Endothelial cell of umbilical vein (primary cell): ENCODE measurements at regions not wholly inside any gene's neighbourhood (a gene's known extent, or its start where the extent isn't known, plus 50 kb on each side); places are given as distances from the start of the nearest gene placed in this dataset.

ENCODE experiments used
- BruUV-seq: library from RNA; stranded (reverse); fragments of 400-500 nt; replicated peaks from 2 replicates; lab custom pipeline; 2021; lab: Mats Ljungman, UMichigan
- CTCF ChIA-PET: fragments of 300-600, 350-600 bp; sonication (Branson Sonifier 250); formaldehyde crosslinking; loops from one replicate; lab custom pipeline; 2021; ENCODE audit warnings: antibody characterized with exemption, inconsistent platforms; lab: Charles Lee
- POLR2A ChIA-PET: fragments of 300-600, 350-600 bp; sonication (Branson Sonifier 250); formaldehyde crosslinking; loops from one replicate; lab custom pipeline; 2021; ENCODE audit warnings: antibody characterized with exemption, inconsistent platforms; lab: Charles Lee
- DNase-seq: peaks from one replicate; pipeline ENCODE4 v3.0.0-alpha.2; 2011; ENCODE audit warnings: low read depth, low spot score
- FAIRE-seq: peaks from 2 replicates; lab custom pipeline; 2011; peaks lifted over from hg19 to GRCh38; lab: Jason Lieb, UNC
- H2AFZ ChIP-seq: 2 replicates; pipeline ENCODE4 v1.6.0; 2012; ENCODE audit warnings: low read depth, low read length, control low read depth, inconsistent platforms
- H3K27ac ChIP-seq: 2 replicates; pipeline ENCODE4 v1.5.1; 2011; ENCODE audit warnings: low read depth, mild to moderate bottlenecking, control low read depth, low read length, moderate library complexity; ENCODE audit not compliant: insufficient read depth
- H3K27me3 ChIP-seq, 2 experiments: 2 replicates each; pipeline versions ENCODE4 v1.6.0 to v1.6.1; 2011; ENCODE audit warnings: low read length in 2 of 2, mixed read lengths in 1 of 2; ENCODE audit not compliant: control insufficient read depth in 2 of 2, insufficient read depth in 2 of 2
- H3K36me3 ChIP-seq, 2 experiments: 2 replicates in 1 of 2; 3 replicates in 1 of 2; pipeline ENCODE4 v1.5.1; 2011; ENCODE audit warnings: low read length in 2 of 2, mild to moderate bottlenecking in 1 of 2, moderate library complexity in 1 of 2; ENCODE audit not compliant: control insufficient read depth in 2 of 2, insufficient read depth in 2 of 2; ENCODE audit errors: extremely low read depth in 1 of 2
- H3K4me1 ChIP-seq: 3 replicates; pipeline ENCODE4 v1.5.1; 2011; ENCODE audit warnings: mild to moderate bottlenecking, low read length; ENCODE audit not compliant: control insufficient read depth, insufficient read depth; ENCODE audit errors: extremely low read depth
- H3K4me2 ChIP-seq: 2 replicates; pipeline ENCODE4 v1.6.1; 2011; ENCODE audit warnings: low read length, control low read depth, mixed read lengths; ENCODE audit not compliant: insufficient read depth
- H3K4me3 ChIP-seq, 3 experiments: fragments of 200-600 bp in 1 of 3; sonication (generic), shearing (Covaris generic) in 1 of 3; replicated peaks in 1 of 3; 2 replicates each; pipeline ENCODE4 v1.5.1; 2011 to 2016; ENCODE audit warnings: control low read depth in 3 of 3, low read length in 3 of 3, mild to moderate bottlenecking in 2 of 3, inconsistent platforms in 1 of 3, low read depth in 1 of 3, moderate library complexity in 1 of 3; ENCODE audit not compliant: insufficient read depth in 1 of 3
- H3K79me2 ChIP-seq: 2 replicates; pipeline ENCODE4 v1.6.0; 2012; ENCODE audit warnings: low read length, inconsistent platforms; ENCODE audit not compliant: control insufficient read depth, insufficient read depth
- H3K9ac ChIP-seq: replicated peaks from 2 replicates; pipeline ENCODE3; 2011; ENCODE audit warnings: low read length, control low read depth; ENCODE audit not compliant: insufficient read depth; ENCODE audit errors: extremely low read depth
- H3K9me1 ChIP-seq: replicated peaks from 3 replicates; pipeline ENCODE4 v1.6.0; 2011; ENCODE audit warnings: mild to moderate bottlenecking, low read length; ENCODE audit not compliant: control insufficient read depth, insufficient read depth; ENCODE audit errors: extremely low read depth
- H3K9me3 ChIP-seq: replicated peaks from 2 replicates; pipeline ENCODE4 v1.5.1; 2012; ENCODE audit warnings: low read length, inconsistent platforms; ENCODE audit not compliant: control insufficient read depth, insufficient read depth
- H4K20me1 ChIP-seq: replicated peaks from 2 replicates; pipeline ENCODE3; 2011; ENCODE audit warnings: mild to moderate bottlenecking, low read length; ENCODE audit not compliant: control insufficient read depth, insufficient read depth; ENCODE audit errors: extremely low read depth
- CTCF ChIP-seq, 2 donors: IDR thresholded peaks; 1 replicate in 1 of 2; 2 replicates in 1 of 2; pipeline ENCODE4 v1.5.1; 2011; ENCODE audit warnings: low read length in 2 of 2, mild to moderate bottlenecking in 2 of 2, moderate library complexity in 2 of 2, control low read depth in 1 of 2, inconsistent platforms in 1 of 2, low read depth in 1 of 2; ENCODE audit not compliant: insufficient read depth in 1 of 2; ENCODE audit errors: extremely low read depth in 1 of 2
- EZH2 ChIP-seq: IDR thresholded peaks from 2 replicates; pipeline ENCODE4 v1.6.1; 2012; ENCODE audit warnings: borderline replicate concordance, low read depth, mild to moderate bottlenecking, moderate library complexity, low read length, inconsistent platforms; ENCODE audit not compliant: severe bottlenecking
- FOS ChIP-seq: IDR thresholded peaks from 2 replicates; pipeline ENCODE4 v1.6.1; 2011; ENCODE audit warnings: mild to moderate bottlenecking, low read length, moderate library complexity, borderline replicate concordance; ENCODE audit not compliant: insufficient read depth
- GATA2 ChIP-seq: IDR thresholded peaks from 2 replicates; pipeline ENCODE4 v1.7.0; 2011; ENCODE audit warnings: low read depth, mild to moderate bottlenecking, moderate library complexity, mixed read lengths, low read length; ENCODE audit not compliant: insufficient read length, insufficient read depth
- JUN ChIP-seq: IDR thresholded peaks from 2 replicates; pipeline ENCODE4 v1.6.1; 2011; ENCODE audit warnings: borderline replicate concordance, low read depth; ENCODE audit not compliant: insufficient read length, insufficient read depth
- MAX ChIP-seq: IDR thresholded peaks from 2 replicates; pipeline ENCODE4 v1.6.1; 2011; ENCODE audit not compliant: insufficient read depth, insufficient read length
- MYC ChIP-seq: IDR thresholded peaks from one replicate; pipeline ENCODE4 v1.6.1; 2011; ENCODE audit warnings: mild to moderate bottlenecking, low read depth, low read length
- POLR2A ChIP-seq: IDR thresholded peaks from 2 replicates; pipeline ENCODE4 v1.6.1; 2012; ENCODE audit warnings: low read depth, mild to moderate bottlenecking, control low read depth, low read length
- POLR2AphosphoS5 ChIP-seq: IDR thresholded peaks from 2 replicates; pipeline ENCODE4 v1.6.1; 2012; ENCODE audit warnings: low read depth, mild to moderate bottlenecking, control low read depth, low read length, moderate library complexity; ENCODE audit not compliant: insufficient read depth
- dilution Hi-C: fragments of 300-500 bp; cut with MboI; formaldehyde crosslinking; loops from one replicate; pipeline ENCODE4 v1.15.0; 2019; ENCODE audit warnings: low sequenced_read_pairs; ENCODE audit not compliant: extremely low pct_ligation_motif_present
- intact Hi-C: fragments of 100-400 bp; cut with micrococcal nuclease; formaldehyde crosslinking; loops from one replicate; pipeline ENCODE4 v1.10.0; 2022

- H4K20me1 ChIP-seq, result no peaks in the 10 kb centered on the region
- no peaks in the 10 kb centered on the region for H3K36me3 ChIP-seq
- POLR2A ChIA-PET, result no interaction called here
- no peaks in the 10 kb centered on the region for H3K9me1 ChIP-seq
- no peak overlapping the region for H2AFZ ChIP-seq
- H3K9me3 ChIP-seq, result no peaks in the 10 kb centered on the region
- intact Hi-C loops (loop anchor here (1.0 to 5.0 kb wide), 8 partner anchors 38 to 1188 kb away; partner anchors contain the start of gene RIOK2), dilution Hi-C loops (no loop called here)
- TF ChIP-seq MAX (no peak), GATA2 (peak; percentile 6)
- H3K27ac ChIP-seq, result no peak overlapping the region
- no peaks in the 10 kb centered on the region for H3K27me3 ChIP-seq
- FAIRE-seq, result no peak
- DNase-seq, result no peak
- no TSS peak for BruUV-seq
- H3K4me1 ChIP-seq, result no peaks in the 10 kb centered on the region
- H3K4me3 ChIP-seq, result no peak overlapping the region
- CTCF ChIA-PET, result interaction anchor here (1.0 to 2.3 kb wide), 3 partner anchors 241 to 446 kb away, joined by 3 to 5 read pairs (median 4); no protein-coding TSS in a partner anchor
- H3K4me2 ChIP-seq, result no peak overlapping the region
- H3K79me2 ChIP-seq, result no peaks in the 10 kb centered on the region
- no peak overlapping the region for H3K9ac ChIP-seq
Observed at GRCh38 chr5:98349990-98350365, 423.5 kb upstream of the RGMB start.

- intact Hi-C loops, result loop anchor here (5.0 kb wide), 1 partner anchor 823 kb away; no protein-coding TSS in a partner anchor
- H2AFZ ChIP-seq, result no peak overlapping the region
Observed at GRCh38 chr5:98354922-98355321, 418.5 kb upstream of the RGMB start.

More at GRCh38 chr5:98354922-98355321, 418.5 kb upstream of the RGMB start:
- BruUV-seq, result no TSS peak
- H3K4me2 ChIP-seq, result no peak overlapping the region
- H3K9ac ChIP-seq, result no peak overlapping the region
- no peaks in the 10 kb centered on the region for H3K79me2 ChIP-seq
- ChIA-PET CTCF (interaction anchor here (1.3 to 1.6 kb wide), 3 partner anchors 9 to 414 kb away, joined by 3 to 6 read pairs (median 6); no protein-coding TSS in a partner anchor), POLR2A (no interaction called here)
- dilution Hi-C loops, result no loop called here
- no peak overlapping the region for H3K4me3 ChIP-seq
- FAIRE-seq (no peak), DNase-seq (no peak)
- no peaks in the 10 kb centered on the region for H3K9me1 ChIP-seq
- no peaks in the 10 kb centered on the region for H4K20me1 ChIP-seq
- TF ChIP-seq MYC (no peak), POLR2A (no peak), CTCF (IDR thresholded peaks at IDR 0.05; ENCODE audit: extremely low read depth in 1 of 2, insufficient read depth in 1 of 2, low read depth in 1 of 2, low read length in 2 of 2) (no peak), JUN (no peak), GATA2 (no peak), EZH2 (no peak), POLR2AphosphoS5 (no peak), FOS (no peak), MAX (no peak)
- H3K9me3 ChIP-seq, result no peaks in the 10 kb centered on the region
- H3K4me1 ChIP-seq, result no peaks in the 10 kb centered on the region
- no peaks in the 10 kb centered on the region for H3K27me3 ChIP-seq
- H3K36me3 ChIP-seq, result no peaks in the 10 kb centered on the region
- H3K27ac ChIP-seq, result no peak overlapping the region
